ENCODE measurements at regions not wholly inside any gene's neighbourhood (a gene's known extent, or its start where the extent isn't known, plus 50 kb on each side); places are given as distances from the start of the nearest gene placed in this dataset.

DNA sequence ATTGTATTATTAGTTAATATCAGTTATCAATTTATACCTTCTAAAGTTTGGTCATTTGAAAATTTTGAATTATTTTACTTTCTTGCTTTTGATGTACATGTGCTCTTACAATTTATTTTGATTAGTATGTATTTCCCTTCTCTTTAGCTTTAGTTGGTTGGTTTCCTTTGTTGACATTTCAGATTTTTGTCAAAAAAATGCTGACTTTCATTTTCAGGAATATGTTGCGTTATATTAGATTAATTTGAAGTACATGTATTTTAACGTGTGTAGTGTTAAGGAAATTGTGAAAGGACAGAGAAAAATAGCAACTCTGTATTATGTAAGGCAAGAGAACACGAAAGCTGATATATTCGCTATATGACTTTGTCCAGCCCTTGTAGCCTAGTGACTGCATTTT, 342.9 kb upstream of the SLITRK6 start:
- H3K56ac ChIP-seq (replicated peaks; ENCODE audit: insufficient read length, low read depth, low read length) = no peak overlapping the region
- H3K14ac ChIP-seq (ENCODE audit: insufficient read length) = no peak overlapping the region
- H3K9me3 ChIP-seq (ENCODE audit: insufficient read depth in 2 of 2, low read depth in 1 of 2, low read length in 1 of 2) = no peaks in the 10 kb centered on the region
- H3K4ac ChIP-seq (replicated peaks; ENCODE audit: insufficient read length, low read depth, low read length) = no peak overlapping the region
- H3K79me1 ChIP-seq (ENCODE audit: low read depth, low read length) = no peaks in the 10 kb centered on the region
- H2BK20ac ChIP-seq (ENCODE audit: low read length) = no peak overlapping the region
- POLR2A ChIA-PET (ENCODE audit: partially characterized antibody) = no interaction called here
- no peak overlapping the region for H3K23ac ChIP-seq (ENCODE audit: insufficient read length)
- no peaks in the 10 kb centered on the region for H3K23me2 ChIP-seq (ENCODE audit: low read depth, low read length)
- H3K4me1 ChIP-seq (replicated peaks in 1 of 4; ENCODE audit: control insufficient read depth in 3 of 4, insufficient read depth in 4 of 4, low read length in 3 of 4) = no peaks in the 10 kb centered on the region
- CTCF ChIA-PET (ENCODE audit: partially characterized antibody) = interaction anchor here (0.6 kb wide), 1 partner anchor 8 kb away, joined by 3 read pairs; no protein-coding TSS in a partner anchor
- no peaks in the 10 kb centered on the region for H3K79me2 ChIP-seq (ENCODE audit: control insufficient read depth in 1 of 2, insufficient read depth in 2 of 2, low read length in 2 of 2)
- H4K20me1 ChIP-seq (replicated peaks in 1 of 2; ENCODE audit: control insufficient read depth in 1 of 2, insufficient read depth in 2 of 2, low read length in 2 of 2) = no peaks in the 10 kb centered on the region
- no peak for FAIRE-seq
- H3K27me3 ChIP-seq (replicated peaks in 1 of 4; ENCODE audit: control insufficient read depth in 3 of 4, extremely low read depth in 1 of 4, insufficient read depth in 3 of 4, low read length in 3 of 4) = no peaks in the 10 kb centered on the region
- no peak overlapping the region for H2BK120ac ChIP-seq (replicated peaks; ENCODE audit: low read depth, low read length)
- no peak overlapping the region for H2AK5ac ChIP-seq (ENCODE audit: low read depth, low read length)
- TF ChIP-seq MAFK (IDR thresholded peaks at IDR 0.05; ENCODE audit: low read depth, low read length) (no peak), HDAC6 (IDR thresholded peaks at IDR 0.05; ENCODE audit: low read depth, low read length) (no peak), NANOG (IDR thresholded peaks at IDR 0.05; ENCODE audit: insufficient read depth, low read depth, low read length, poor library complexity, severe bottlenecking) (no peak), YY1 (IDR thresholded peaks at IDR 0.05; ENCODE audit: low read depth, low read length) (no peak), SP4 (IDR thresholded peaks at IDR 0.05; ENCODE audit: low read length) (no peak), POU5F1 (IDR thresholded peaks at IDR 0.05; ENCODE audit: low read depth, low read length) (no peak), NRF1 (IDR thresholded peaks at IDR 0.05; ENCODE audit: low read depth, low read length) (no peak), ASH2L (IDR thresholded peaks at IDR 0.05; ENCODE audit: low read length) (no peak), POLR2A (IDR thresholded peaks at IDR 0.05; ENCODE audit: control extremely low read depth in 1 of 2, low read depth in 2 of 2, low read length in 2 of 2) (no peak)
- no peak overlapping the region for H3K9ac ChIP-seq (replicated peaks in 1 of 4; ENCODE audit: extremely low read depth in 1 of 4, low read depth in 3 of 4, low read length in 3 of 4)
- DNase-seq (ENCODE audit: low read depth in 1 of 2, low spot score in 2 of 2) = no peak
- H2BK5ac ChIP-seq (ENCODE audit: low read depth, low read length) = no peak overlapping the region
- H4K91ac ChIP-seq (replicated peaks; ENCODE audit: insufficient read length, low read length) = no peak overlapping the region
- H3K18ac ChIP-seq (ENCODE audit: extremely low read depth, low read length) = no peak overlapping the region
- no peak overlapping the region for H3K4me3 ChIP-seq (ENCODE audit: extremely low read depth in 1 of 4, insufficient read depth in 2 of 4, low read depth in 3 of 4, low read length in 4 of 4)
- no peak overlapping the region for H2AFZ ChIP-seq (ENCODE audit: low read length)
- WGBS, 2 experiments (ENCODE audit: extremely low coverage in 1 of 2, insufficient coverage in 1 of 2, insufficient read length in 1 of 2, insufficient replicate concordance in 2 of 2, low coverage in 1 of 2, low lambda C conversion rate in 2 of 2, missing lambda C conversion rate in 1 of 2) = 92 to 100% methylated on average over 2 to 4 of the region's 4 CpGs
- H4K5ac ChIP-seq (ENCODE audit: insufficient read length, low read depth, low read length) = no peak overlapping the region
- H2BK12ac ChIP-seq (ENCODE audit: low read depth, low read length) = no peak overlapping the region
- H3K36me3 ChIP-seq (ENCODE audit: control insufficient read depth in 2 of 4, insufficient read depth in 4 of 4, low read length in 3 of 4) = no peaks in the 10 kb centered on the region
- no peak overlapping the region for H3K4me2 ChIP-seq (ENCODE audit: insufficient read depth in 1 of 2, low read depth in 2 of 2, low read length in 2 of 2)
- H4K8ac ChIP-seq (ENCODE audit: extremely low read depth, insufficient read depth, low read length) = no peak overlapping the region
- H3K27ac ChIP-seq (ENCODE audit: low read depth, low read length) = no peak overlapping the region
- H2BK15ac ChIP-seq (ENCODE audit: low read length) = no peak overlapping the region
